GM19023 (cell line): ENCODE measurements at regions not wholly inside any gene's neighbourhood (a gene's known extent, or its start where the extent isn't known, plus 50 kb on each side); places are given as distances from the start of the nearest gene placed in this dataset.
"Not testable (repeated sequence)": the region's sequence is repeated elsewhere in the genome, so short reads cannot be mapped to it uniquely, and the experiment has no call there.

ENCODE experiments used
- ATAC-seq: cut with Tn5 transposase; IDR thresholded peaks from one replicate; pipeline ENCODE4 v1.9.1; 2021; ENCODE audit warnings: mild to moderate bottlenecking, moderate library complexity; ENCODE audit not compliant: unreplicated experiment

DNA sequence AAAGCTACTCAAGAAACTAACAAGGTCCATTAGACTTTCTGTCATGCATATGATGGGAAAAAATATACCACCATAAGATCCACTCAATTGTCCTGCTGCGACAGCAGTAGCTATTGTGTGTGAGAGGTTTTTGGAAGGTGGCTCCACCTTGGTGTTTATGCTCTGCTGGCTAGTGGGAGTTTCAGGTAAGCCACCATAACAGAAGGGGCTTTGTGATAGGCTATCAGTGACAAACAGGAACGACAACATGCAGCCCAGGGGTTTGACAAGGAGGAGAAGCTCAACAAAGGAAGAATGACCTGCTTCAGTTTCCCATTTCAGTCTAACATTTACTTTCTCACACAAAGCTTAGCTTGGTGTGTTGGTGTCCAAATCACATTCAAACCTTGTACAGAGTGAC, 182.6 kb downstream of the ATOH1 start:
- ATAC-seq: no peak

DNA sequence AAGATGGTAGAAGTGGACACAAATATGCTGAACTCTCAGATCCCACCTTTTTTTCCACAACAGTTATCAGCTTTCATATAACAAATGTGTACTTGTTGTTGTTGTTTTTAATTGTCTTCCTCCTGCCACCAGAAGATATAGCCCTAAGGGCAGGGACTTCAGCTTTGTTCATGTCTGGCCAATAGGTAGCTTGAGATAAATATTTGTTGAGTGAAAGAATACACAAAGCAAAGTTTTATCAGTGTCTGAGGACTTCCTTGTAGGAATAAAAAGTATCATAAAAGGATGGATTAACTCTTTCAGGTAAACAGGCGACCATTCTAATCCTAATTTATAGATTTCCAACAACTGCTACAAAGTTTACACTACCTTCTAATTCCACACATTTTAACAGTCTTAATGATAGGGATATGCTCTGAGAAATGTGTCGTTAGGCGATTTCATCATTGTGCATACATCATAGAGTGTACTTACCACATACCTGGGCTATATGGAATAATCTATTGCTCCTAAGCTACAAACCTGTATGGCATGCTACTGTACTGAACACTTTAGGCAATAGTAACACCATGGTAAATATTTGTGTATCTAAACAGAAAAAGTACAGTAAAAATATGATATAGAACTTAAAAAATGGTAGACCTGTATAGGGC, 186.1 kb downstream of the ATOH1 start:
- no peak for ATAC-seq

DNA sequence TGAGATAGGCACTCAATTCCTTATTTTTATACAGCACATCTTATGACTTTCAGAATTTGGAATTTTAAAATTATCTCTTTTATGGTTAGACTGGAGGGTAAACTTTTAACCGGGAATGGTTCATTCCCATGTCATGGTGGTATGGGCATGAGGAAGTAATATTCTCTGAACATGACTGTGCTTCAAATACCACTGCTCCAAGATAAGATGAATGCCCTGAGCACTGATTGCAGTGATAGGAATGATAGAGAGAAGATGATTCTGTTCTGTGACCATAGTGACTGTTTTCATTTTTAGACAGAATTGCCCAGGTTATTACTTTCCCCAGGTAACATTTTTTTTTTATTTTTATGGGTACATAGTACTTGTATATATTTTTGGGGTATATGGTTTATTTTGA, 187.4 kb downstream of the ATOH1 start:
- no peak for ATAC-seq

DNA sequence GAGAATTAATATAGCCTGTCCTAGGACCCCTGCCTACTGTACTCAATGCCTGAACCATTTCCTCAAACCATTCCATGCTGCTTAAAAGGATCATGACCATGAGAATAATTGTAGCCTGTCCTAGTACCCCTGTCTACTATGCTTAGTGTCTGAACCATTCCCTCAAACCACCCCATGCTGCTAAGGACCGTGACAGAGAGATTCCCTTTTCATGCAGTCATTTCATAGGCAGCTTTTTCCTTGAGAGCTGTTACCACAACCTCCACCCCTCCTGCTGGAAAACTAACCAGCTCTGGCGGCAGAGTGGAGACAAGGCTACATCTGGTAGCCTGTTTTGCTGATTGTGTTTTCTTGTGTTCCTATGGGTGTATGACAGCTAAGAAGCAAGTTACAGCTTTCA, 174.9 kb upstream of the SMARCAD1 start:
- ATAC-seq: no peak

DNA sequence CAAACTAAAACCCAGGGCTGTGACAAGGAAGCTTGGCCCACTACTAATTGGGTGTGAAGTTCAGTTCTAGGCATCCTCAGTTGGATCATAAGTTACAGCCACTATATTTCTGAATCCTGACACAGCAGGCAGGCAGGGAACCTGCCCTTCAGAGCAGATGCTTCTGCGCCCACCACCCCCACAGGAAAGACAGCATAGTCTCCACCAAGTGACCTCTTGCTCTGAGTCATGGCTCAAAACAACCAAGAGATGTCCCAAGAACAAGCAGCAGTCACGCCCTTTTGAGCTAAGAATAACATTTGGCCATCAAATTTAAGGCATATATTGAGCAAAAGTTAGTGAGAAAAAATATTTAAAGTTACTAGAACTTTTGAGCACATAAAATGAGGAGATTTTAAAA, 170.7 kb upstream of the SMARCAD1 start:
- peak; percentile 81 for ATAC-seq

DNA sequence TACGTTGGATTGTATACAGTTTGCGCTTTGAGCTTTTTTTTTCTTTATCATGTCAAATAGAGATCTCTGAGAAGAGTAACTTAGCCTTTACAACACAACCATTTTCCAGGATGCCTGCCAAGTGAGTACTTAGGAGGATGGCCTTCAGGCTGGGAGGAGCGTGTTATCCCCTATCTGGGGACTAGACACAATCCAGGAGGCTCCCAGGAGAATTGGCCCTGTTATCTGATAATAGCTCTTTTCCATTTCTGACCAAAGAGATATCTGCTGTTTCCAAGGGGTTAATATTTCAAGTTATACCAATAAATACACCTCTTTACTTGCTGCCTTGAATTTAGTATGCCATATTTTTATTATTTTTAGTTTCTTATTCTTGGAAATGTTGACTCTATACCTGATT, 169.5 kb upstream of the SMARCAD1 start:
- no peak for ATAC-seq

DNA sequence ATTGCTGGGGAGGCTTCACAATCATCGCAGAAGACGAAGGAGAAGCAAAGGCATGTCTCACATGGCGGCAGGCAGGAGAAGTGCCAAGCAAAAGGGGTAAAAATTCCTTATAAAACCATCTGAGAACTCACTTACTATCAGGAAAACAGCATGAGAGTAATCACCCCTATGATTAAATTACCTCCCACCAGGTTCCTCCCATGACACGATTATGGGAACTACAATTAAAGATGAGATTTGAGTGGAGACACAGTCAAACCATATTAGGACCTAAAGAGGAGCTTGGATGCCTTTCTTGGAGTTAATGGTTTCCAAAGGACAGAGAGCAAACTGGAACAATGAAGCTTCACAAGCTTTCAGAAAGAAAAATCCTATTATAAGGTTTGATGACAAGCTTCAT, 168.4 kb upstream of the SMARCAD1 start:
- no peak for ATAC-seq

DNA sequence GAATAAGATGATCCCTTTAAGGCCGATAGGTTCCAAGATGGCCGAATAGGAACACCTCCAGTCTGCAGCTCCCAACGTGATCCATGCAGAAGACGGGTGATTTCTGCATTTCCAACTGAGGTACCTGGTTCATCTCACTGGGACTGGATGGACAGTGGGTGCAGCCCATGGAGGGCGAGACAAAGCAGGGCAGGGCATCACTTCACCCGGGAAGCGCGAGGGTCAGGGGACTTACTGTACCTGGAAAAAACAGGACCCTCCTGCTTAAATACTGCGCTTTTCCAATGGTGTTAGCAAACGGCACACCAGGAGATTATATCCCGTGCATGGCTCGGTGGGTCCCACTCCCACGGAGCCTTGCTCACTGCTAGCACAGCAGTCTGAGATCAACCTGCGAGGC, 163.2 kb upstream of the SMARCAD1 start:
- ATAC-seq: not testable (repeated sequence)

DNA sequence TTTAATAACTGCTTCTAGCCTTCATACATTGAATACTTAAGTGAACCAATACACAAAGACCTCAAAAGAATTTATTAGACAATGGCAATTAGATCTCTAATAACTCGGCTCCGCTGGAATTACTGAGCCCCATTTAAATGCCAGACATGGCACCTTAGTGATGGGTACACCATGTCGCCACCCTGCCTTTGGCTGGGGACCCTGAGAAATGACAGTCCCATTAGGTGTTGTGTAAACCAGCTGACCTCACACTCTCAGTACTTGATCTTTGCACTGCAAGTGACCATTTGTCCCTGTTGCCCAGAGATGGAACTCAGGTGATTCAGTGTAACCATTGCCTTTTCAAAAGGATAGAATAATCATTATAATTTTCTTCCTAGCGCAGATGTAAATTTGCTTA, 144.6 kb upstream of the SMARCAD1 start:
- no peak for ATAC-seq

DNA sequence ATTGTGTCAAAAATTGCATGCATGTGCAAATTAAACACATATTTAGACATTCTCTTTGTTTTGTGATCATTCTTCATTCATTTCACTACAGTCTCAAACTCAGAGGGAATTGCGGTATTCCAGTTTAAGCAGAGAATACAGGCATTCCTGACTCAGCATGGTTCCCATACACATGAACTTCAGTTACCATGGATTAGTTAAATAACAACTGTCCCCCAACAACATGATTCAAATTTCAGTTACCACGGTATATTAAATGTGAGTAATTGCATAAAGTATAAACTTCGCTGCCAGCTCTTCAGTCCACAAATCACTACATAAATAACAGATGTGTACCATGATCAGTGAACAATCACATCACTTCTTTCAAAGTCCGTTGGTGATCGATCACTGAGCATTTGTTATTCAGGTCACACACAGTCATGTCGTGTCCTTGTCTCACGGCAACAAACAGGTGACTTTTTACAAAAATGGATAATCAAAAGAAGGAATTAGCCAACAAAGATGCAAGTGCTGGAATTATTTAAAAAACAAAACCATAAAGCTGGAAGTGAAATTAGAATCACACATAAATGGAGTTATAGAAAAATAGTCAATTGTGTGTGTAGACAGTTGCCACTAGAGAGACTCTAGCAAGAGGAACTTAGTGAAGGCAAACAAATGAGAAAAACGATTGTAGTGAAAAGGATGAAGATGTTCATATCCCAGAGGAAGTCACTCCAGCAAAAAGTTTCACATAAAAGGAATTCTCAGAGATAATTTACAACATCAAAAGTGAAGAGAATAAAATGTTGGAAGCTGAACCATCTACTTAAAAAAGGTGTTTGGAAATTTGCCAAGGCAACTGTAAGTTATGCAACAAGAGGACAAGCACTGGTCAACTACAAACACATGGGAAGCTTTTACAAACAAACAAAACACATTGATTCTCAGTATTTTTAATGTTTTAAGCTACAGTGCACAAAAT, 138.6 kb upstream of the SMARCAD1 start:
- ATAC-seq: no peak

DNA sequence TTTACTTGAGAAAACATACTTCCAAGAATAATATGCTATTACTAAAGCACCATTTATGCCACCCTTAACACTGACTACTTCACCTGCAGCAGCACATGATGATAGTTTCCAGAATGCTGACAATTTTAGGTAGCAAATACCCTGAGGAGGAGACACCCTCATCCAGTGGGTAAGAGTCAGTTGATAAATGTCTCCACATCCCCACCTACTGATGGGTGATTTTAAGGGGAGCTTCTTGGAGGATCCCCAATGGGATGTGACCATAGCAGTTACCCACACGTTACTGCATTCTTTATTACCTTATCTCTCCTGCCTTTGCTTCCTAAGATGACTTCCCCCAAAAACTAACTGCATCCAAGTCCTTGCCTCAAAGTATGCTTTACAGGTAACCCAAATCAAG, 131.2 kb upstream of the SMARCAD1 start:
- ATAC-seq: peak; percentile 58

DNA sequence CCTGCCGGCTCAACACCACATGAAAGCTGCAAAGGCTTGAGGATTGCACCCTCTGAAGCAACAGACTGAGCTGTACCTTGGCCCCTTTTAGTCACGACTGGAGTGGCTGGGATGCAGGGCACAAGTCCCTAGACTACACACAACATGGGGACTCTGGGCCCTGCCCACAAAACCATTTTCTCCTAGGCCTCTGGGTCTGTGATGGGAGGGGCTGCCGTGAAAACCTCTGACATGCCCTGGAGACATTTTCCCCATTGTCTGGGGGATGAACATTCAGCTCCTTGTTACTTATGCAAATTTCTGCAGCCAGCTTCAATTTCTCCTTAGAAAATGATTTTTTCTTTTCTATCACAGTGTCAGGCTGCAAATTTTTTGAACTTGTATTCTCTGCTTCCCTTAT, 123.5 kb upstream of the SMARCAD1 start:
- ATAC-seq: no peak

DNA sequence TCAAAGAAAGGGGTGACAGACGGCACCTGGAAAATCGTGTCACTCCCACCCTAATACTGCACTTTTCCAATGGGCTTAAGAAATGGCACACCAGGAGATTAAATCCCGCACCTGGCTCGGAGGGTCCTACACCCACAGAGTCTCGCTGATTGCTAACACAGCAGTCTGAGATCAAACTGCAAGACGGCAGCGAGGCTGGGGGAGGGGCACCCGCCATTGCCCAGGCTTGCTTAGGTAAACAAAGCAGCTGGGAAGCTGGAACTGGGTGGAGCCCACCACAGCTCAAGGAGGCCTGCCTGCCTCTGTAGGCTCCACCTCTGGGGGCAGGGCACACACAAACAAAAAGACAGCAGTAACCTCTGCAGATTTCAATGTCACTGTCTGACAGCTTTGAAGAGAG, 108.5 kb upstream of the SMARCAD1 start:
- ATAC-seq: not testable (repeated sequence)

DNA sequence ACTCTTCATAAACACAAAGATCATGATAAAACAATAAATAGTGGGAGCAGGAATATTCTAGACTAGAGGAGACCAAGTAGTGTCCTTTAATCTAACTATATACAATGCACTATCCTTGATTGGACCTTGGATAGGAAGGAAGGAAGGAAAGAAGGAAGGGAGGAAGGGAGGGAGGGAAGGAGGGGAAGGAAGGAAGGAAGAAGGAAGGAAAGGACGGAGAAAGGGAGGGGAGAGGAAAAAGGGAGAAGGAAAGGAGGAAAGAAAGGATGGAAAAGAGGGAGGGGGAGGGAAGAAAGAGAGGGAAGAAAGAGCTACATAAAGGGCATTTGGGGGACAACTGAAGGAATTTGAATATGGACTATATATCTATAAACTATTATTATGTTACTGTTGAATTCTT, 95.0 kb upstream of the SMARCAD1 start:
- ATAC-seq: no peak

DNA sequence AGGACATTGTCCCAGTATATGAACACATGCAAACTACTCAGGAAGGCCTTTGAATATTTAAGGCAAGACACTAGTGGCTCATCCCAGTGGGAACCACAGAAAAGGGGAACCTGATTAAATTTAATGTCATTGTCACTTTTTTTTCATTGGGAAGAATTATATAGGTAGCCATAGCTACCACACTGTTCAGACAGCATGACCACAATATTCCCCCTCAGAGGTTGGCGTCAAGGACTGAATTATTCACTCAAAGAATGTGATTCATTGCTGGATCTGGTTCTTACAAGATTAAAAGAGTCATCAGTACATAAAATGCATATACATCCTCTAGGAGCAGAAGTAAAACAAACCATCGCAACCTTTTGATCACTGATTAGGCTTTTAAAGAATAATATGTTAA, 92.0 kb upstream of the SMARCAD1 start:
- ATAC-seq: no peak

DNA sequence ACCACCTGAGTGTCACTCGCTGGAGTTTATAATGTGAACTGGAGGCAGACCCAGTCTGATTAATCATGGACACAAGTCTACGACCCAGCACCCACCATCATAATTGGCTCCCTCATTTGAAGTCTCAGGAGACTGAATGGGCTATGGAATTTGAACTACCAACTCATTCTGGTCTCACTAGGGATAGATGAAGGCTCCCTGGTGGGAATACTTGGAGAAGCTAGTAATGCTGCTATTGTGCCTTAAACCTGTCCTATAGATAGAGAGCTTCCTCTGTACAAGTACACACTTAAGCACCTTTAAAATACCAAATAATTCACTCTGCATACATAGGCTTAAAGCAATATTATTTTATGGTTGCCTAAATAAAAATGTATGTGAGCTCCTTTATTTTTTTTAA, 90.8 kb upstream of the SMARCAD1 start:
- no peak for ATAC-seq

DNA sequence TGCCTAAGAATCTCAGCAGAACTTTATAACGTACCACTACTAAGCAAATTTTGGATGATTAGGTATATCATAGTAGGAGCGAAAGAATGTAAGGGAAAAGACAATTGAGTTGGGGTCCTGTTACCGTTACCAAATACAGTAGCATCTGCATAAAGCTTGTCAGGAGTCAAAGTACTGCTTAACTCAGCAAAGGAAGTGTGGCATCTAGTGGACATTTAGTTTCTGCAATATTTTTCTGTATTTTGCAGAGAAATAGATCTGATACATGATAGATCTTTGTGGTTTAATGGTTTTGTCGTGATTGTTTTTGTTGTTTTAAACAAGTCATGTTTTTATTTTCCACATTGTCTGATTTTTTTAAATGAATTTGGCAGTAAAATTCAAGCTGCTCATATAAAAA, 81.0 kb upstream of the SMARCAD1 start:
- no peak for ATAC-seq

DNA sequence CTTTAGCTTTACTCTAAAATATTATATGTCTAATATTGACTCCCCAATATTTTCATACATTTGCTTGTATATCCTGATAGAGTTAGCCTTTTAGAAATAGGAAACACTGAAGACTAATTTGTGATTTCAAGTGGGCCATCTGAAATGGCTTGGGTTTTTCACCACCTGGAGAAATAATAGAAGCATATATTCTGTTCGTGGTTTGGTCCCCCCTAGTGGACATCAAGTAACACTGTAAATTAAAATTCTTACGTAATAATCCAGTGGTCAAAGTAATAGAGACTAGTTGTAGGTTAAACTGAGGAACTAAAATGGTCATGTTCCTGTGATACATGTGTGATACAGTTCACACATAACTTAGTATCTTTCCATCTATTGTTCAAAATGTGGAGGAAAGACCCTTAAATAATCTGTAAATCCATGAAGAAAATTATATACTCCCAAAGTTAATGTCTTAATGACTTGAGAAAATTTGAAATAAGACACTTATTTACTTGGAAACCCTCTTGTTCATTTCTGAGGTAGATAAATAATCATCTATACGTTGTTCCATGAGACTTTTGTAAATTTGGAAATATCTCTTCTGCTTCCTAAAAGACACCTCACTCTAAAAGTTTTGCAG, 79.8 kb upstream of the SMARCAD1 start:
- no peak for ATAC-seq

DNA sequence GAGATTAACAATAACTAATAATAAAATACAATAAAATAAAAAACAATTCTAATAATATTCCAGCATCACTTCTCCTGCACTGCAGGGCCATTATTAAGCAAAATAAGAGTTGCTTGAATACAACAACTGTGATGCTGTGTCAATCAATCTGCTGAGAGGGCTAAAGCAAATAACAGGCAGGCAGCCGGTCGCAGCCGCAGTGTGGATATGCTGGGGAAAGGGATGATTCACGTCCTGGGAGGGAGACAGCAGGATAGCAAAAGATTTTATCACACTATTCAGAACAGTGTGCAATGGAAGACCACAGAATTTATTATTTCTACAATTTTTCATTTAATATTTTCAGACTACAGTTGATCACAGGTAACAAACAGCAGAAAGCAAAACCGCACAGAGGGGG, 76.5 kb upstream of the SMARCAD1 start:
- ATAC-seq: no peak

DNA sequence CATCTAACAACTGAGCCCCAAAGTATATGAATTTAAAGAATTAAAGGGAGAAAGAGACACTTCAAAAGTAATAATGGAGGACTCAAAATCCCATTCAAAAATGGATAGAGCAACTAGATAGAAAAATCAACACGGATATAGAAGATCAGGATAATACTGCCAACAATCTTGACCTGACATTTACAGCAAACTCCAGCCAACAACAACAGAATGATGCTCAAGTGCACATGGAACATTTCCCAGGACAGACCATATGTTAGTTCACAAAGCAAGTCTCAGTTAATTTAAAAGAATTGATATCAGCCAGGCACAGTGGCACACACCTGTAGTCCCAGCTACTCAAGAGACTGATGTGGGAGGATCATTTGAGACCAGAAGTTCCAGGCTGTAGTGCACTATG, 72.0 kb upstream of the SMARCAD1 start:
- ATAC-seq: no peak

DNA sequence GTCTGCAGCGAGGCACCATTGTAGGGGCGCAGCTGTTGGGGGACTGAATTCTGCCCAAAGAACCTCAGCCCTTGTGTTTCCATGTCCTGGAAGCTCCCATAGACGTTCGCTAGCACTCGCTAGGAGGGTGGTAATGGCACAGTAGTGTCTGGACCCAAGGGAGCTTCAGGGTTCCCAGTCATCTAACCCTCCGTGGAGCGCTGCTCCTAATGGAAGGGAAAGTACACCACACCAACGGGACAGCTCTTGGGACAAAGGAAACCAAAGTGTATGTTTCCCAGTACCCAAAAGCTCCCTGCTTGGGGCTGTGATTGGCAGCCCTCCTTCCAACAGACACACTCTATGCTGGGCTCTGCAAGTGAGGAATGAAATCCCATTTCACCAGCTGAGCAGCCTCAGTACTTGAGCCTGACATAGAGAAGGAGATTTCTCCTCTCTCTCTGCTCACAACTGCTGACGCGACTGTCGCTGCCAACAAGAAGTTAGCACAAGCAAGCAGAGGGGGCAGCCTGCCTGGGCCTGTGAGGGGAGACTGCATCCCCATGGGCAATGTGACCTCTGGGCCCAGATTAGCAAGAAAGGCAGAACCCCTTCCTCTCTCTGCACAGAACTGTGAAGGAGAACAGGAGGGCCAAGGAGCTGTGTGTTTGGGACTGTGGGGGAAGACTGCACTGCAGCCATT, 67.6 kb upstream of the SMARCAD1 start:
- no peak for ATAC-seq
